Stimulated activated CD8-positive, alpha-beta memory T cell treated with anti-CD3 and anti-CD28 coated beads, Interleukin-15, amount 100 ng/mL, for 48 hours (primary cell): ENCODE measurements at regions not wholly inside any gene's neighbourhood (a gene's known extent, or its start where the extent isn't known, plus 50 kb on each side); places are given as distances from the start of the nearest gene placed in this dataset.
"Not testable (repeated sequence)": the region's sequence is repeated elsewhere in the genome, so short reads cannot be mapped to it uniquely, and the experiment has no call there.

Experiments
- DNase-seq, 2 donors: peaks; one replicate each; pipeline ENCODE4 v3.0.0-alpha.2; 2020; ENCODE audit warnings: low read depth in 2 of 2

DNA sequence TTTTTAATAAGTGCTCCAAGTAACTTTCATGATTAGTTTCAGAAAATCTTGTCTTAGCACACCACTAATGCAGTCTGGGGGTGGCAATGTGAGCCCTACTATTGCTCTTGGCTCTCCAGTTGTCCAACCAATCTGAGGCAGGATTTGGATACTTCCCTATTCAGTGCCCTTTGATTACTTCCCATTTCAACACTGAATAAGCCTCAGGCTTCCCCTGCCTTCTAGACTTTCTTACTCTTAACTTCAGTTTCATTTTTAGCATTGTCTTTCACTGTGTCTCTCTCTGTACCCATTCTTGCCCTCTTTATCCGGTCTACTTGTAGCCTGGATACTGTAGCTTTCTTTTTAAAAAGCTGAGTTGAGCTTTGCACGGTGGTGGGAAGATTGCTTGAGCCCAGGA, 186.1 kb downstream of the C9orf152 start:
- no peak for DNase-seq

DNA sequence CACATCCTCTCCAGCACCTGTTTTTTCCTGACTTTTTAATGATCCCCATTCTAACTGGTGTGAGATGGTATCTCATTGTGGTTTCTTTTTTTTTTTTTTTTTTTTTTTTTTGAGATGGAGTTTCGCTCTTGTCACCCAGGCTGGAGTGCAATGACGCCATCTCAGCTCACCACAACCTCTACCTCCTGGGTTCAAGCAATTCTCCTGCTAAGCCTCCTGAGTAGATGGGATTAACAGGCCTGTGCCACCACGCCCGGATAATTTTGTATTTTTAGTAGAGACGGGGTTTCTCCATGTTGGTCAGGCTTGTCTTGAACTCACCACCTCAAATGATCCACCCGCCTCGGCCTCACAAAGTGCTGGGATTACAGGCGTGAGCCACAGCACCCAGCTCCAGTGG, 184.7 kb downstream of the C9orf152 start:
- DNase-seq: not testable (repeated sequence)

DNA sequence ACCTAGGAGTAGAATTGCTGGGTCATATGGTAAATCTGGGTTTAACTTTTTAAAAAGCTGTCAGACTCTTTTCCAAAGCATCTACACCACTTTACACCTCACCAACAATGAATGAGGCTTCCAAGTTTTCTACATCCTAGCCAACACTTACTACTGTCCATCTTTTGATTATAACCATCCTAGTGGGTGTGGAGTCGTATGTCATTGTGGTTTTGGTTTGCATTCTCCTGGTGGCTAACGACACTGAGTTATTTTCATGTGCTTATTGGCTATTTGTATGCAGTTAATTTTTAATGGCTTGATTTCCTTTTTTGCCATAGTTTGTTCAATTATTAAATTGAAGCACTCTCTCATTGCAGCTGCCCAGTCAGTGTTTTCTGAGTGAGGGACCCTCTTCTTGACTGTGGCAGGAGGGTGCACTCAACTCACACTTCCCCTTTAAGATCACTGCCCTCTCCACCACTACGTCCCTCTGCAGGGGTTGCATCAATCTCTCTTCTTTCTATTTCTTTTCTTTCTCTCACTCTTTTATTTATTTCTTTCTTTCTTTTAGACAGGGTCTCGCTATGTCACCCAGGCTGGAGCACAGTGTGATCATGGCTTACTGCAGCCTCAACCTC, 182.3 kb downstream of the C9orf152 start:
- DNase-seq: no peak

DNA sequence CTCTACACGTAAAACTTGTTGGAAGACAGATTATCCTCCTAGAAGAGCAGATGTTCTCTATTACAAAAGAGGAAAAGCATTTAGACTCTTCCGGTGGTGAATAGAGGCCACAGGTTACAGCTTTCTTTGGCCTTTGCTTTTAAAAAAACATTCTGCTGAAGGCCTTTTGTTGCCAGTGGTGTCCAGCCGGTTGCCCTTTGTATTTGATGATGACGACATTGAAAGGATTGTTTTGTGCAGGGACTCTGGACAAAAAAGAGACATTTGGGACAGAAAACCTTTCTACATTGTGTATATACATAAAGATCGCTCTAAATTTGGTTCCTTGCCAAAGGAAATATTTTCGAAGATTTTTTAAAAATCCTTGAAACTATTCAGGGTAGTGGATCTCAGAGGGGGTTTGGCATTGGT, 180.3 kb downstream of the C9orf152 start:
- no peak for DNase-seq

DNA sequence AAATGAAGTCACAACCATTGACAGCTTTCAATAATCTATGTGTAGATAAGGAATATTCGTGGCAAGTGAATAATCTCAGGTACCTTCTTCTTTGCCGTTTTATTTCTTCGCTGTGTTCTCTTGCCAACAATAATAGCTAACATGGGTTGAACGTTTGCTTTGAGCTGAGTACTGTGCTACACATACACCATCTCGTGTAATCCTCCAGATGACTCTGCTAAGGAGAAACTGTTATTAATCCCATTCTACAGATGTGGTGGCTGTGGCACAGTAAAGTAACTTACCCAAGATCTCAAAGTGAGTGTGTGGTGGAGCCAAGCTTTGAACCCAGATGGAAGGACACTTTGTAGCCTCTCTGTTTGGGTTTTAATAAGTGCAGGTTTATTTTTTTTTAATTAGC, 179.7 kb downstream of the C9orf152 start:
- no peak for DNase-seq

DNA sequence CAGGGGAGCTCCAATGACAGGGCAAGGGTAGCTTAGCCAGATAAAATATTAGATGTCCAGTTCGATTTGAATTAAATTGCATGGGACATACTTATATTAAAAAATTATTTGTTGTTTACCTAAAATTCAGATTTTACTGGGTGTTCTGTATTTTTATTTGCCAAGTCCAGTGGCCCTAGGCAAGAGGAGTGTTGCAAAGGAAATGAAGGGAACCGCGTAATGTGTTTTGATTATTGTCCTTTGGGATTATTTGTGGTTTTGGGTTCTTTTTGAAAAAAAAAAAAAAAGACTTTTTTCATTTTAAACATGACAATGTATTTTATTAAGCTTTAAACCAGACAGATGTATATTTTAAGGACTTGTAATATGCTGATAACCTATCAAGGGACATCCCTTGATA, 179.3 kb downstream of the C9orf152 start:
- DNase-seq: no peak

DNA sequence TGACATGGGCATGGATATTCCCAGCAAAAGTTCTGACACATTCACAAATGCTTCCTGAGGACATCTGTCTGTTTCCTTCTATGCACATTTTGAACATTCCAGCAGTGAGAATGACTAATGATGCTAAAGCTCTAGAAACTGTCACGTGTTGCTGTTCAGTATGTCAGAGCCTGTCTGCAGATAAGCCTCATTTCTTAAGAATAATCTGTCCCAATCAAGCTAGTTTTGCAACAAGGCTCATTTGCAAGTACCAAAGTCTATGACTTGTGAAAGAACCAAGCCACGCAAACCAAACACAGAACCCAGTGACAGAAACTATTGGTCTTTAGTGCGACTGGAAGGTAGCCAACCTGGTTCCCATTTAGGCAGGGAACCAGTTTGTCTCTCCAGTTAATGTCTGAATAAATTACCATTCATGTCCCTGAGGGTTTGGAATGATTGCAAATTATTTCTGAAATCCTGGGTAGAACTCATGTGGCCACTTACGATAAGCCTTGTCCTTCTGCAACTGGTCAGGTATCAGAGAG, 178.5 kb downstream of the C9orf152 start:
- DNase-seq: no peak

DNA sequence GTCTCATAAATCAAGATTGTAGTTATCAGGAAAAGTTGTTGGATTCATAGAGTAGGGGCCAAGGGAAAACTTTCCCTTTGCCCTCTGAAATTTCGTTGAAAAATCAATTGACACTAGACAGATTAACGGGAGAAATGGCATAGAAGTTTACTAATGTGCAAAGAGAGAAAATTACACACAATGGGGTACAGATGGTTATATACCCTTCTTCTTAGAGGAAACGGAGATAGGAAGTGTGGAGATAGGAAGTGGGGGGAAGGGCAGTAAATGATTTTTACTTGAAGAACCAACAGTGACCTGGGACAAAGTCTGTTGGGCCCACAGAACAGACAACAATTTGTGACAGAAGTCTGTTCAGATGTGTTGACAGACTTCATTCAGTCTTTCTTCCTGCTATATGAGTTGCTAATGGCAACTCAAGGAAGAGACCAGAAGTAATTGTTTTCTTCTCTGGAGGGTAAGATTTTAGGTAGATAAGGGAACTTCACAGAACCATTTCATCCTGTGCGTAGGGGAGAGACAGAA, 177.9 kb downstream of the C9orf152 start:
- no peak for DNase-seq

DNA sequence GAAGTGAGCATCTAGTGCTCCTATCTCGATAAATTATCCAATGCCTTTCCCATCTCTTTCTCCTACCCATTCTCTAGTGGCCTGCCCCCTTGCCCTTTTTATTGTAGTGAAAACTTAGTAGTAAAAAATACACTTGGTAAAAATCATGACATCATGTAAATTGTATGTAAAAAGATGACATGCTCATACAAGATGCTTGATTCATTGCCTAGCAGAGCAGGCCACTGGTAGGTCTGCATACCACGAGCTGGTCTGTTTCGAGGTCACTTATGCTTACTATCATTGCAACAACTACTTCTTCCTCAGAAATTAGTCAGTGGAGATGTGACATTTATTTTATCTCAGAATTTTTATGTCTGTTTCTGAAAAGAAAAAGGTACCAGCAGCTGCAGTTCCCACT, 177.3 kb downstream of the C9orf152 start:
- DNase-seq: no peak

DNA sequence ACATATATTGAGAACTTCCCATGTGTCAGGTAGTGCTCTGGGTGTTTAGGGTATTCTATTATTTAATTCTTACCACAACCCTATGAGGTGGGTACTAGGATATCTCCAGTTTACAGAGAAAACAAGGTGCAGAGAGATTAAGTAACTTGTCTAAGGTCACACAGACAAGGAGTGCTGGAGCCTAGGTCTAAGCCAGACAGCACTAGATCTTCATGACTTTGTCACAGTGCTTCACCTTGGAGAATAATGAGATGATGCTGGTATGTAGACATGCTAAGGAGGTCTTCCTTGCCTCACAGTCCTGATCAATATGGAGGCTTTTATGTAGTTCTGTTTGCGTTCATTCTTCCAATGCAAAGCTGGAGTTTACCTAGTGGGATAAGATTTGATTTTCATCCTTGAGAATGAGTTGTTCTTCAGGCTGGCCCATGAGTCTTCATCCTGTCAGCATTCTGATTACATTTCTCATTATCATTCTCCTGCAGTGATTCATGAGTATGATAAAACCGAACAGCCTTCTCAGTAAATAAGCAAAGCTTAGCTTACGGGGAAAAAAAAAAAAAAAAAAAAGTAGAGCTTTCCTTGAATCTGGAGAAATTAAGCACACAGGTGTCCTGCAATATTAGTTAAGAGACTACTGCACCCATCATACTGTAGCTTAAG, 176.3 kb downstream of the C9orf152 start:
- no peak for DNase-seq

DNA sequence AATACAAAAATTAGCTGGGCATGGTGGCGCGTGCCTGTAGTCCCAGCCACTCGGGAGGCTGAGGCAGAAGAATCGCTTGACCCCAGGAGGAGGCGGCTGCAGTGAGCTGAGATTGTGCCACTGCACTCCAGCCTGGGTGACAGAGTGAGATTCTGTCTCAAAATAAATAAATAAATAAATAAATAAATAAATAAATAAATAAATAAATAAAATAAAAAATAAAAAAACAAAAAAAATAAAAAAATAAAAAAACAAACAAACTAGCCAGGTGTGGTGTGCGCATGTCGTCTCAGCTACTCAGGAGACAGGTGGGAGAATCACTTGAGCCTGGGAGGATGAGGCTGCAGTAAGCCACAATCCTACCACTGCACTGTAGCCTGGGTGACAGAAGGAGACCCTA, 175.4 kb downstream of the C9orf152 start:
- not testable (repeated sequence) for DNase-seq

DNA sequence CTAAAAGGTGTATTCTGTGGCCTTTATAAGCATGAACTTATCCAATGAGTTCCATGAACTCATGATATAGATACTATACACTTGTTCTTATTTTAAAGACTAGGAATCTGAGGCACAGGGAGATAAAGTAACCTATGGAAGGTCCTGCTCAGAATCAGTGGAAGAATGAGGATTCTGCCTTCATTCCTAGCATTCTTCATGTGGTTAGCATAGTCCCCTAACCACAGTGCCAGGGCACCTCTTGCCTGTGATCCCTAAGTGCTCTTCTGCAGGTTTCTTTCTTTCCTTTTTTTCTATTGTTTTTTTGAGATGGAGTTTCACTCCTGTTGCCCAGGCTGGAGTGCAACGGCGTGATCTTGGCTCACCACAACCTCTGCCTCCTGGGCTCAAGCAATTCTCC, 174.1 kb downstream of the C9orf152 start:
- DNase-seq: no peak

DNA sequence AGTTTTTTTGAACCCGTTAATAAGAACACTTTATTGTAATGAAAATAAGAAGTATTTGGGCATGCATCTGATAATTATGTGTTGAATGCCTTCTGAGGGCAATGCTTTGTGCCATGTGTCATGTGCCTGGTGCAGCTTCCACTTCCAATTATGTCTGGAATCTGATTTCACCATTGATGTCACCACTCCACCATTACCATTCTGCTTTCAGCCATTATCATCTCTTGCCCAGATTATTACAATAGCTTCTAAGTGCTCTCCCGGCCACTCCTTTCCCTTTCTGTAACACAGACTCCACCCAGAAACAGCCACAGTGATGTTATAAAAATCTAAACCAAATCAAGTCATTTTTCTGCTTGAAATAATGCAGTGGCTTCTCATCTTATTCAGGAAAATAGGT, 171.7 kb downstream of the C9orf152 start:
- no peak for DNase-seq

DNA sequence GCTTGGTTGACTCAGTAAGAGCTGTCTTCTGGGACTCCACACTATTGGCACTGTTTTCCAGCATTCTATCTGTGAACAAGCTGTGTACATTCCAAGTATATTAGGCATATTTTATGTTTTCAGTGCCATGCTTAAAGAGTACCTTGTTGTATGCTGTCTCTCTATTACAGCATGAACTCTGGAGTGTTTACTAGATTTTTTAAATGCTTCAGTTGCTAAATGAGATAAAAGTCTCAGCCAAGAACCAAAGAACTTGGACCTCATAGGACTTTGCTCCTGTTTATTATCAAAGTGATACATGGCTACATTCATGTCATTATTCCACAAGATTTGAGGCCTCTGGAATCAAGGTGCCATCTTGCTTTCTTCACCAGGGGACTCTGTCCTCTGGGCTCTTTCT, 167.2 kb downstream of the C9orf152 start:
- DNase-seq: no peak

DNA sequence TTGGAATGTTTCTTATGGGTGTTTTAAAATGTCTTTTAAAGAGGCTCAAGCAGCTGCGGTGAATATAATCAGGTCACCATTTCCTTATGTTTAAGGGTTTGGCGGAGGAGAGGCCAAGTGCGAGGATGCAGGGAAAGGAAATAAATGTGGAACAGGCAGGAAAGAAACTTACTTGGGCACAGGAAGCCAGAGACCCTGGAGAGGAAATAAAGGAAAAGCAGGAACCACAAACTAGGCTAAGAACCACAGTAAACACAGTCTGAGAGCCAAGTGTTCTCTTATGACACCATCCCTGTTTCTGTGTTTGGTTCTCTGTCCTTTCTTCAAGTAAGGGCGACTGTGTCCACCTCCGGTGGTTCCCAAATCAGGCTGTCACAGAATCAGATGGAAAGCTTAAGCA, 166.5 kb downstream of the C9orf152 start:
- no peak for DNase-seq

DNA sequence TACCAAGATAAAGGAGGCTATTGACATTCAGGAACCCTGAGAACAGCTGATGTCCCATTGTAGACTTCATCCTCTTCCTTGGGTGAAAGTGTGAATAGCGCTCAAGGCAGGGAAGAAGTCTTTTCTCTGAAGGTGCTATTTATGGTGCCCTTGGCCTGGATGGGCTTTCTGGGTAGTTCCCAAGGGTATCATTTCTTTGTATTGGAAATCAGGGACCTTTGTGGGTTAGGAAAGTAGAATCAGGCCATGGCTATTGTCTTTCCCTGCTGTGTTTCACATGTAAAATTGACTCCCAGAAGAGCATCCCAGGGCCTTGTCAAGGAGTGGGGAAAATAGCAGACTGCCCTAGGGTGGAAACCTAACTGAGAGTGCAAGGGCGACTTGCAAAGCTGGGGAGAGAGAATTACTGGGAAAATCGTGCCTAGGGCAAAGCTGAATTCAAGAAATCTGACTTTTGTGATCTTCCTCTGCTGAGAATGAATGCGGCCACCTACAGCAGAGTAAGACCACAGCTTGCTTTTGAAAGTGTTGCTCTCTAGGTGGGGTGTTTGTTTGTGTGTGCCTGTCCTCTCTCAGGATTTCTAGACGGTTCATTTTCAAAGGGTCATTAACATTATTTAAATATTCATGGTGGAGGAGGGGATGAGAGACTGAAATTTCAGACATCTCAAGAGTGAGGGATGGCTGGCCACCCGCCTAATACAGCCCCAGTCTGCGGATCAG, 160.6 kb downstream of the C9orf152 start:
- no peak for DNase-seq

DNA sequence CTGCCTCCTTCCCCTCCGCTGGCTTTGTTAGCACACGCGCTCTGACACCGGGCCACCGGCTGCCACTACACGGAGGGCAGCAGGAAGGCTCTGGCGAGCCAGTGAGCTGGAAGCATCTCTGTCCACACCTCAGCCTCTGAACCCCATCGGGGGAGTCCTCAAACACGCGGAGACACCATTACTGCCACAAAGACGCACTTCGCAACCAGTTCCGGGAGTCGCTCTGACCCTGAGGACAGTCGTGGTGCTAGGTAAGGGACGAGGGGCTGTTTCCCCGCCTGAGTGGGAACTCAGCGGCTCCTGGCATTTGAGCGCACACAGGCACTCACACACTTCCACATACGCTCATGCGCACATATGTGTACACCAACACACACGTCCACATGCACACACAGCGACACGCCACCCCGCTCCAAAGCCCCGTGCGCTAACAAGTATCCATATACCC, 160.0 kb downstream of the C9orf152 start:
- no peak for DNase-seq

DNA sequence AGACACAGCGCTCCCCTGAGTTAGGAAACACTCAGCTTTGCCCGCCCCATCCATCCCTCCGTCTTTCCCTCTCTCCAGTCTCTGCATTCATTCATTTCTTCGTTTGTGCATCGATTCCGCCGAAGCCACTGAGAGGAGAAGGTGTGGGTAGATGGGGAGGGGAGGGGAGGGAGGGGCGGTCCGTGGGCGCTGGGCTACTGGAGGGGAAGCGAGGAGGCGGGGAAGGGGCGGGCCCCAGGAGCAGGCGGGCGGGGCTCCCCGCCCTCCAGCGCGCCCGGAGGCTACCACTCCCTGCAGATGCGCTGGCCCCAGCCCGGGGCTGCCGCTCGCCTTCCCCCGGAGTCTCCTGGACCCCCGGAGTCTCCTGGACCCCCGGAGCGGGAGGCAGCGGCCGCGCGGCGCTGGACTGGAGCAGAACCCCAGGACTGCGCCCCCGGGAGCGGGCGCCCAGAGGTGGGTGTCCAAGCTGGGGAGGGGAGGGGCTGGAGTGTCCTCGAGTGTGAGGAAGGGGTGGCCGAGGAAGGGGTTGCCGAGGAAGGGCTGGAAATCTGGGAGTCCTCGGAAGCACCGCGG, 159.5 kb downstream of the C9orf152 start:
- peak; percentile 58 to 73 for DNase-seq

DNA sequence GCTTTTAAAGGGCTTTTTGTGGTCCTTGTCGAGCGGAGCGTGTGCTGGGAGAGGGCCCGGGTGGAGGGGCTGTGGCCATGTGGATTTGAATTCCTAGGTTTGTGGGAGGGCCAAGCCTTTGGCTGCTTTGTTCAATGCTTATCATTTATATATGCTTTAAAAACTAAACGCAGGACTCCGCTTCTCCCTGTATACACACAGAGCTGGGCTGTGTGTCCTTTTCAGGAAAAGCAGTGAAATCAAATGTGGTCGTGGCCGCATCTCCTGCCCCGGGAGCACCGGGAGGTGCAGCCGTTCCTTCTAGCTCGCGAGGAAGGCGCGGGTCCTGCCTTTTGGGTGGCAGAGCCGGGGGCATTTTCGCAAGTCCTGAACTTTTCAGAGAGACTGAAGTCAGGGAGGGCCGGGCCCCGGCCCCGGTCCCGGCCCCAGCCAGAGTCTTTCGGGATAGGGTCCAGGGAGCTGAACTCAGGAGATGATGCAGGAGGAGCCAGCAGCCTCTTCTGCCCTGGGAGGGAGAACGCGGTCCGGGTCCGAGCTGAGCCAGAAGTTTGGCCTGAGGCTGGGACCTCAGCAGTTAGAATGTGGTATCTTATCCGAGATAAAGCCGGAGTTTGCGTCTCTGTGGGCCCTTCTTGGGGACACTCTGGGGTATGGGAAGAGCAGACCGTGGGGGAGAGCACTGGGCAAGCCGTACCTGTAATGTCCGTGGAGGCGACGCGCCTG, 158.8 kb downstream of the C9orf152 start:
- DNase-seq: no peak

DNA sequence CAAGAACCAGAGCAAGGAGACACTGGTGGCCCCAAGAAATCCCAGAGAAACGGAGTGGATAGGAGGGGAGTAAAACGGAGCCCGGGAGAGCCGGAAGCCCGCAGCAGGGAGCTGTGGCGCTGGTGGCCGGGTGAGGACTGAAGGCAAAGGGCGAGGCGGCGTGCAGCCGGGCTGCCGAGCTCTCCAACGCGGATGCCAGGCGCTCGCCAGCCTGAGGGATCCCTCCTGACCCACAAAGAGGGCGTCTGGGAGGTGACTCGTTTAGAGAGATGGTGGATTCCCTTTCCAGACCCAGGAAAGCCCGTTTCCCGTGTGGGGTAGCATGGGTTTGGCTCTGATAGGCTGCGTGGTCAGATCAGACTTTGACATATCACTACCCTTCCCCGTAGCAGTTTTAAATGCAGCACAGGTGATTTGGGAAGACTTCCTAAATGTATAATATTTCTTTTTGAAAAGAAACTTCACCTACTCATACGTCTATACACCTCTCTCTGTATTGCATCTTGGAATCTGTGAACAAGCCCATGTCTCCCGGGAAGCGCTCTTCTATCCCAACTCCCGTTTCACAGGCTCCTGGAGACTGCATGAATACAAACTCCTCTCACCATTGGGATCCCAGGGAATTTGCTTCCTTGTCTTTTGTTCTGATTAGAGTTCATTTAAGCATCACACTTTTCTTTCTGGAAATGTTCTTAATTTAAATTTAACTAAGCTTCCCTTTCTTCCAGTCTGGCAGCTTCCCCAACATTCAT, 158.1 kb downstream of the C9orf152 start:
- DNase-seq: no peak

DNA sequence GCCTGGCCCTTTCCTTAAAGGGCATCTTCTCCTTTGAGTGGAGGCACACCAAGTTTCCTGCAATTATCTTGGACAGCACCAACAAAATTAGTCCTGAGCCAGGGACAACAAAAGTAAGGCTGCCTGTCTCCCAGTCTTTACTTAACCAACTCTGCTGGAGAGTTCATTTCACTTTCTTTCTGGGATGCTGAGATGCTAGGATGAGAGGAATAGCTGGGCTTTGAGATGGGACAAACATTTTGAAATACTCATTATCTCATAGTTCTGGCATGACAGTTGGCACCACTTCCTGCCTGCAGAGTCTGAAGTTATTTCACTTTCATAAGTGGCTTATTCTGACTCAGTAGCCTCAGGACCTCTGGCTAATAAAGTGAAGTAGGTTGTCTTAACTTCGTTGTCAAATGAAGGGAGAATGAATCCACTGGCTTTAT, 157.0 kb downstream of the C9orf152 start:
- DNase-seq: no peak
